ENCODE measurements at regions not wholly inside any gene's neighbourhood (a gene's known extent, or its start where the extent isn't known, plus 50 kb on each side); places are given as distances from the start of the nearest gene placed in this dataset.

DNA sequence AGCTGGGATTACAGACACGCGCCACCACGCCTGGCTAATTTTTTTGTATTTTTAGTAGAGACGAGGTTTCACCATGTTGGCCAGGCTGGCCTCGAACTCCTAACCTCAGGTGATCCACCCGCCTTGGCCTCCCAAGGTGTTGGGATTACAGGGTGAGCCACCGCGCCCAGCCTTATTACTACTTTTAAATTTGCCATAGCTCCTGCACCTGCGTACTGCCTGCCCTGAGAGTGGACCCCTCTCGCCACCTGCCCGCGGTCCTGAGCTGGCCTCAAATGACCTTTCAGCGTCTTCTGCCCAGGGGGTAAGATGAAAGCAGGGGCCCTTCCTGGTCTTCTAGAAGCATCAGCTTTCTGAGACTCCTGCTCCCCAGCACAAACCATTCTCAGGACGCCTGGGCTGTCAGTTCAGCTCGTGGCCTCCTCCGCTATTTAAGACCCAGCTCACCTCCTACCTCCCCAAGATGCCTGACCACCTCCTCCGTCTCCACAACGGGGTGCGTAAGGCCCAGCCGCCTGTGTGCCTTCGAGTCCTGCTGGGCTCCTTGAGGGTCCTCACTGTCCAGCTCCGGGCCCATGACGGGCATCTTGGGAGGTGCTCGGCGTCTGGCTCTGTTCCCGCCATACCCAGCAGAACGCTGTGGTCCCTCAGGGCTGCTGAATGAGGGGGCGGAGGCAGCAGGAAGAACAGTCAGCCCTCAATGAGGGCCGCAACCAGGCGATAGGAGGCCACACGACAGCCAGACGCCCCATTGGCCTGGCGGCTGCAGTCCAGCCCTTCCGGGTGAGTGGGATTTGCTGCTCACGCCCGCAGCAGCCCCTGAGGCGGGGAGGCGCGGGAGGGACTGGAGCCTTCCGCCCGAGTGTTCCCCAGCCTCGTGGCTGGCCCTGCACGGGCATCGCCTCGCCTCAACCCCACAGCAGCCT, 266.6 kb downstream of the TFCP2L1 start:
- no peak for DNase-seq (ENCODE audit: low read depth in 2 of 2)

DNA sequence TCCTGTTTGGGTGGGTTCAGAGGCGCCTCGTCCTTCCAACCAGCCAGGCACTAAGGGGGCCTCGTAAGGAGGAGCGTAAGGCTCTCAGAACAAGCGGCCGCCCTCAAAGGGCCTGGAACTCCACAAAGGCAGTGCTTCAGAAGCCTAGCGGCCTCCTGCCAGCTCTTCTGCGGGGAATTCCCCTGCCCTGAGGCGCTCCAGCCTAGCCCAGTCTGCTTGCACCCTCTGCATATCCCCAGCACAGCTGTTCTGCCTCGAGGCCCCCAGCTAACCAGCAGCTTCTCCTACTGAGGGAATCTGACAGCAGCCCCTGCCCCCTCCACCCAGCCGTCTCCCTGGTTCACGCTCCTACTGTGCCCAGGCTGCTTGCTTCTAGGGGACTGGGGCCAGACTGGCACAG, 265.9 kb downstream of the TFCP2L1 start:
- no peak for DNase-seq (ENCODE audit: low read depth in 2 of 2)

GRCh38 chr2:121019756-121020155, 265.2 kb downstream of the TFCP2L1 start:
- no peak for DNase-seq (ENCODE audit: low read depth in 2 of 2)

DNA sequence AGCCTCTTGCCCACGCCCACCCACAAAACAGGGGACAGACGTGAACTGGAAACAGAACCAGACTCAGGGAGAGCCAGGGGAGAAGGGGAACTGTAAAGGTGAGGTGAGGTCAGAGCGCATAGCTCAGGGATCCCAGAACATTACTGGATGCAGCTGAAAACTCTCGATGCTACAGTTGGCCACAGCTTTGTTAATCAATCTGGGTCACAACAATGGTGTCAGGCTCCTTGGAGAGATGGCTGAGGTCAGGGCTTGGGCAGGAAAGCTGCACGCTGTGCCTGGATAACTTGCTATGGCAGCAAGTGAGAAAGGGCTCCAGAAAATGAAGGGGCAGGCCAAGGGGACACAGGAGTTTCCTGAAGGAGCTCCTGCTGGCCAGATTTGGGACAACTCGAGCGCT, 263.3 kb downstream of the TFCP2L1 start:
- no peak for DNase-seq (ENCODE audit: low read depth in 2 of 2)

- no peak for DNase-seq (ENCODE audit: low read depth in 2 of 2)
Observed at GRCh38 chr2:121028577-121028976, 256.4 kb downstream of the TFCP2L1 start.

- DNase-seq (ENCODE audit: low read depth in 2 of 2) = no peak
Observed at GRCh38 chr2:121030523-121030922, 254.5 kb downstream of the TFCP2L1 start.

DNA sequence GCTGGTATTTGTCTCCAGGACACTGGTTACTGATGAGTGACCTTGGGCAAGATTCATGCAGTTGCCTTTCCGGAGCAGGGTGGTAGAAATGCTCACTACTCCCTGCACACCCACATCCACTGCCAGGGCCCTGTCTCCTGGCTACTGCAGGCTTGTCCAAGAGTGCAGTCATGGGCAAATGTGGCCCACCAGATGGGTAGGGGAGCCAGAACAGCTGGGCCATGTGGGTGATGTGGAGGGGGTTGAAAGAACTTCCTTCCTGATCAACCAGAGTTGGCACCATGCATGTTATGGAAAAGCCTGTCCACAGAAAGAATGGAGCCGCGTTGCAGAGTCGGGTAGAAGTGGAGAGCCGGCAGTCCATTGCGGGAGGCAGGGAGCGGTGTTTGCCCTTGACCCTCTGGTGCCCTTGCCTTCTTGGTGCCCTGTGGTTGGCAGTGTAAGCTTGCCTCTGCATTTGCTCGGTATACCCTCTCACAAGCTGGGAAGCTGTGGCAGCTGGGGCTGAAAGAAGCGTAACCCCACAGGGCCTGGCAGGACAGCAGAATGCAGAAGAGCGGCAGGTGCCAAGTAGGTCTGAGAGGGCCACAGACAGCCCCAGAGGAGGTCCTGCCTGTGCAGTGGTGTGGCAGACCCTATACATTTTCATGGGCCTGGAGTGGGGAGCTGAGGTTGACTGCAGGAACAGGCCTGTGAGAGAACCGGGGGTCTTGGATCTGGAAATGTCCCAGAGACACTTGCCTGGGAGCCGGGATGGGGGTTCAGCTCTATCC, 253.2 kb downstream of the TFCP2L1 start:
- DNase-seq (ENCODE audit: low read depth in 2 of 2) = no peak

GRCh38 chr2:121033461-121033996, 251.5 kb downstream of the TFCP2L1 start:
- DNase-seq (ENCODE audit: low read depth in 2 of 2) = no peak

DNA sequence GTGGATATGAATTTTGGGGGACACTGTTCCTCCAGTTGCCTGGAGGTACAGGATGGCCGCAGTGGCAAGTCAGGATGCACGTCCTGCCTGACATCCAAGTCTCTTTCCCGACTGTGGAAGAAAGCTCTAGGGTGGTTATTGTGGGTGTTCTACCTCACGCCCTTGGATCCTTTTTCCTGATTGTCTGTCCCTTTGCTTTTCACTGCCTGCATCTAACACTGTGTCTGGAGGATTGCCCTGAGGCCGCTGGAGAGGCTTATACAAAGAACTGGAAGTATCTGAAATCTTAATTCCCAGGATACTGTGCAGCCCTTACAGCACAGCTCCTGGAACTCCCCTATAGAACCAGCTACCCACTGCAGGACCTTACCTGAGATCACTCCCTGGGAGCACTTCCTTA, 250.5 kb downstream of the TFCP2L1 start:
- no peak for DNase-seq (ENCODE audit: low read depth in 2 of 2)

- DNase-seq (ENCODE audit: low read depth in 2 of 2) = no peak
Observed at GRCh38 chr2:121036226-121036692, 248.7 kb downstream of the TFCP2L1 start.

DNA sequence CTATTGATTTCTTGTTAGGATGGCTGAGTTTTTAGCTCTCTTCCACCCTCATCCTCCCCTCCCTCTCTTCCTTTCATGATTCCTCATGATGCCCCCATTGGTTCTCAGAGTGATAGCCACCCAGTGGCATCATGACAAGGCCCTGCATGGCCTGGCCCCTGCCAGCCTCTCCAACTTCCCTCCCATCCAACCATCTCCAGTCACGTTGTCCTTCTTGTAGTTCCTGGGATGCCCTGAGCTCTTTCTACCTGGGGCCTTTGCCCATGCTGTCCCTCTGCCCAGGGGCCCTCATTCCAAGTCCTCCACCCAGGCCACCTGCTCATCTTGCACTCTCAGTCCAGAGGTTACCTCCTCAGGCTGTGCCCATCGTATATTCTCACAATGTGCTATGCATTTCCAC, 247.5 kb downstream of the TFCP2L1 start:
- no peak for DNase-seq (ENCODE audit: low read depth in 2 of 2)

GRCh38 chr2:121038031-121038430, 247.0 kb downstream of the TFCP2L1 start:
- DNase-seq (ENCODE audit: low read depth in 2 of 2) = no peak

DNA sequence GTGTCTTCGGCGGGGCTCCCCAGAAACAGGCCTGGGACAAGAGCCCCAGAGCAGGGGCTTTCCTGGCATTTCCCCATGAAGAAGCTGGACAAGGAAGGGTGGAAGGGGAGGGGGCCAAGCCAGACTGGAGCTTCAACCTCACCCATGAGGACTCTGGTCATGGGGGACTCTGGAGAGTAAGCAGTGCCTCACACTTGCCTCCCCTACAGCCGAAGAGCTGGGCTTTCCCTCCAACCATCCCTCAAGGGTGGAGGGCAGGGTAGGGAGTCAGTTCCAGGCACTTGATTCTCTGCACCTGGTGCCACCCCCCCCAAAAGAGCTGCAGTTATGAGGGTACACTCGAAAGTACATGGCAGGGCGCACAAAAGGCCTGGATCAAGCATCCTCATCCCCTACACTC, 246.6 kb downstream of the TFCP2L1 start:
- DNase-seq (ENCODE audit: low read depth in 2 of 2) = no peak

GRCh38 chr2:121038891-121039616, 245.9 kb downstream of the TFCP2L1 start:
- DNase-seq (ENCODE audit: low read depth in 2 of 2) = no peak

DNA sequence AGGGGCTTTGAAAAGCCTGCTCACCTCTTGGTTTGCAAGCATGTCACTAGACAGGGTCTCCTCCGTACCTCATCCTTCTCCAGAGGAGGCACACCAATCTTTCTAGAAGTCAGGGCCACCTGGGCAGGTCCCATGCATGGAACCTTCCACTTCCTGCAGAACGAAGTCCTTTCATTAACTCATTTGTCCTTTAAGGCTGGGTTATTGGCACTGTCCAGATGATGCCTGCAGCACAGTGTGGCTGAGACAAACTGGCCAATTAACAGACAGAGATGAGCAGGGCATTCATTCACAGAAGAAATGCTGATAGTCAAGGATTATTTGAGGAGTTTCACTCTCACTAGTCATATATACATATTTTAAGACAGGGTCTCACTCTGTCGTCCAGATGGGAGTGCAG, 245.3 kb downstream of the TFCP2L1 start:
- DNase-seq (ENCODE audit: low read depth in 2 of 2) = no peak

DNA sequence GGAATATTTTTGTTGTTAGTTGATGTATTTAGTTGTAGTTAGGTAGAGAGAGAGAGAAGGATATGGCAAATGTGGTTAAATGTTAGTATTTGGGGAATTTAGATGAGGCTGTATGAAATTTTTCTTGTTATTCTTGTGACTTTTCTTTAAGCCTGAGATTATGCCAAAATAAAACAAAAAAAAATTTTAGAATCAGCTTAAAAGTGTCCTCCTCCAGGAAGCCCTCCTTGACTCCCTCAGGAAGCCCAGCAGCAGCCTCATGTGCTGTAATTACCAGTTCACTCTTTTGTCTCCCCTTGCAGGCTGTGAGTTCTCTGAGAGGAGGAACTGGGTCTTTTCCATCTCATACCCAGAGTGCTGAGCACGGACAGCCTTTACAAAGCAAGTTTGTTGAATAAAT, 243.5 kb downstream of the TFCP2L1 start:
- no peak for DNase-seq (ENCODE audit: low read depth in 2 of 2)

DNA sequence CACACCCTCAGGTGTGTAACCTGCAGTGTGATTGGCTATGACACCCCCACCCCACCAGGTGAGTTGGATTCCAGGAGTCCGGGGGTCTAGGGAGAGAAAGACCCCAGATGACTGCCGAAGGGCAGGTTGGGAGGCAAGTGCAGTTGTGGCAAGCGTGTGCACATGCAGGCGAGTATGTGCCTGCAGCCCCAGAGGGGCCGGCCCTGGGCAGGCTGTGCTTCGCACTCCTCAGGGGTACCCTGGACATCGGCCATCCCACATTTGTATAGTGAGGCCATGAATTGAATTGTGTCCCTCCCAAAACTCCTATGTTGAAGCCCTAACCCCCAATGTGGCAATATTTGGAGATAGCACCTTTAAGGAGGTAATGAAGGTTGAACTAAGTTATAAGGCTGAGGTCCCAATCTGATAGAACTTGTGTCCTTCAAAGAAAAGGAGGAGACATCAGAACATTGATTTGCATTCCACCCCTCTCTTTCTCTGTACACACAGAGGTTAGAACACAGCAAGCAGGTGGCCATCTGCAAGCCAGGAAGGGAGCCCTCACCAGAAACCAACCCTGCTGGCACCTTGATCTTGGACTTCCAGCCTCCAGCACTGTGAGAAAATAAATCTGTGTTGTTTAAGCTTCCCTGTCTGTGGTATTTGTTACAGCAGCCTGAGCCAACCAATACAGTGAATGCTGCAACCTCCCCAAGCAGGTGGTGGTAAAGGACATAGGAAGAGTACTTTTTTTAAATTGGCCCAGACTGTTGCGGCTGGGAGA, 241.8 kb downstream of the TFCP2L1 start:
- no peak for DNase-seq (ENCODE audit: low read depth in 2 of 2)

GRCh38 chr2:121043827-121044222, 241.2 kb downstream of the TFCP2L1 start:
- DNase-seq (ENCODE audit: low read depth in 2 of 2) = no peak

DNA sequence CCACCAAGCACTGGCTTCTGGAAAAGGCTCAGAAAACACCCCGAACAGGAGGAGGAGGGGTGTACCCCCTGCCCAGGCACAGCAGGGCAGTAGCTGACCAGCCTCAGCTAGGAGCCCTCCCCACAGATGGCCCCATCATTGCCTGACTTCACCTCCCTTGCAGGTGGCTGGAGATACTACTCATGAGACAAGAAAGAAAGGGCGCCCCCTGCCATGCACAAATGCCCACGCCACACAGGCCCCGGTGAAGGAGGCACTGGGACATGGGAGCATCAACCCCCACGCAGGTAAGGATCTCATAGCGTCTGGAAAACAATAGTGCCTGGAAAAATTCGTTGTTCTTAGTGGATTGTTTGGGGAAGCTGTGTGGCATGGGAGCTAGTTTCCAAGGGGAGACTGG, 240.6 kb downstream of the TFCP2L1 start:
- DNase-seq (ENCODE audit: low read depth in 2 of 2) = no peak

DNA sequence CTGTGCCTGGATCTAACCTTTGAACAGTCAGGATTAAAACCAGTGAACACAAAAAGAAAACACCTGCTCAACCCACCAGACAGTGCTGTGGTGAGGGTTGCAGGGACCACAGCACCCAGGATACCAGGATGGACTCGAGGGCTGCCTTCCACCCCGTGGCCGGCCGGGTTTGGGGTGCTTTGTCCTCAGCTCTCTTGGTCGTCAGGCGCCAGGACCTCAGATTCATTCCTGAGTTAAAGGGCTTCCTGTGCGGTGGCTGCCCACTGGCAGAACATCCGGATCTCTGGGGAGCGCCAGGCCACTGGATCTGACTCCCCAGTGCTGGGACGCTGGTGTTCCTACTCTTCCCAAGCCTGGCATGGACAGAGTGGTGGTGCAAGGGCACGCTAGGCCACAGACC, 239.8 kb downstream of the TFCP2L1 start:
- DNase-seq (ENCODE audit: low read depth in 2 of 2) = no peak

DNA sequence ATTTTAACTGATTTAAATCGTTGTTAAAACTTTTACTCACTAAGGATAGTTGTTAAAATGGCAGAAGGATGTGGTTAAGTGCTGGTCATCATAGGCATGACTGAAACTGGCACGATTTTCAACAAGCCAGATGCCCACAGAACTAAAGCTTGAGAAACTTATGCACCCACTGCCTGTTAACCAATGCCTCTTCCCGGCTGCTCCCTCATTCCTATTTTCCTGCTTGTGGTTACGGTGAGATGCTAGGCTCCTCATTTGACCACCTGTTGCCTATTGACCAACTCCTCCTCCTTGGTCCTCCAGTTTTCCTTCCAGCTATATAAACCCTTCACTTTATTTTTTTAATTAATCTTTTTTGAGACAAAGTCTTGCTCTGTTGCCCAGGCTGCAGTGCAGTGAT, 238.7 kb downstream of the TFCP2L1 start:
- DNase-seq (ENCODE audit: low read depth in 2 of 2) = no peak
